ENCODE measurements at regions not wholly inside any gene's neighbourhood (a gene's known extent, or its start where the extent isn't known, plus 50 kb on each side); places are given as distances from the start of the nearest gene placed in this dataset.
"Not testable (repeated sequence)": the region's sequence is repeated elsewhere in the genome, so short reads cannot be mapped to it uniquely, and the experiment has no call there.

GRCh38 chrX:65586491-65586890 lies 51.9 kb upstream of the LAS1L start:
- no peak for TF ChIP-seq REPIN1 (tag by site-specific recombination; IDR thresholded peaks at IDR 0.05; ENCODE audit: low read depth)
- no peak for TF ChIP-seq TCF7L2 (IDR thresholded peaks at IDR 0.05; ENCODE audit: borderline replicate concordance, low read depth, low read length)
- no peaks in the 10 kb centered on the region for H3K4me1 ChIP-seq (ENCODE audit: control insufficient read depth, insufficient read depth, low read length)
- H3K4me3 ChIP-seq (ENCODE audit: low read depth, low read length) = no peak overlapping the region
- no peaks in the 10 kb centered on the region for H3K9me3 ChIP-seq (ENCODE audit: control insufficient read depth, insufficient read depth, low read depth, low read length)
- no peak overlapping the region for H3K27ac ChIP-seq (ENCODE audit: extremely low read depth, low read depth, low read length)
- no peaks in the 10 kb centered on the region for H3K36me3 ChIP-seq (ENCODE audit: control insufficient read depth in 2 of 2, insufficient read depth in 1 of 2, low read length in 2 of 2)
- POLR2A ChIA-PET = no interaction called here
- CTCF ChIA-PET = interaction anchor here (1.1 kb wide), 1 partner anchor 10 kb away, joined by 4 read pairs; no protein-coding TSS in a partner anchor

- H3K27ac ChIP-seq (ENCODE audit: extremely low read depth, low read depth, low read length); POLR2A ChIA-PET; H3K36me3 ChIP-seq (ENCODE audit: control insufficient read depth in 2 of 2, insufficient read depth in 1 of 2, low read length in 2 of 2); CTCF ChIA-PET; H3K9me3 ChIP-seq (ENCODE audit: control insufficient read depth, insufficient read depth, low read depth, low read length); H3K4me1 ChIP-seq (ENCODE audit: control insufficient read depth, insufficient read depth, low read length); H3K4me3 ChIP-seq (ENCODE audit: low read depth, low read length): not testable (repeated sequence)
Observed at GRCh38 chrX:65585226-65585625, 50.6 kb upstream of the LAS1L start.
